K562 (cell line): ENCODE measurements at regions not wholly inside any gene's neighbourhood (a gene's known extent, or its start where the extent isn't known, plus 50 kb on each side); places are given as distances from the start of the nearest gene placed in this dataset.

Experiments used
- ATAC-seq: fragments of 200-7000 bp; cut with Tn5 transposase; 3 replicates; pipeline ENCODE4 v1.9.1; 2020; ENCODE audit warnings: moderate library complexity
- BruUV-seq: library from RNA; stranded (reverse); fragments of 400-500 nt; replicated peaks from 2 replicates; lab custom pipeline; 2021; lab: Mats Ljungman, UMichigan
- CTCF ChIA-PET: fragments of 300-600 bp; formaldehyde crosslinking; extraction: SDS; loops from one replicate; lab custom pipeline; 2021; ENCODE audit warnings: low intra/inter-chr PET ratio; lab: Yijun Ruan, JAX
- POLR2A ChIA-PET: fragments of 300-600, 350-650 bp; sonication (Branson Sonifier 250); formaldehyde crosslinking; extraction: SDS; loops from one replicate; lab custom pipeline; 2021; ENCODE audit warnings: antibody characterized with exemption, inconsistent platforms; lab: Yijun Ruan, JAX
- DNase-seq, 4 experiments: peaks; one replicate each; pipeline versions ENCODE4 v3.0.0 to v3.0.0-alpha.2; 2011 to 2018; ENCODE audit warnings: low spot score in 3 of 4, mixed read lengths in 3 of 4; ENCODE audit errors: extremely low read depth in 1 of 4
- FAIRE-seq: peaks from 2 replicates; lab custom pipeline; 2011; peaks lifted over from hg19 to GRCh38; lab: Jason Lieb, UNC
- H2AFZ ChIP-seq: 2 replicates; pipeline ENCODE4 v1.6.0; 2011; ENCODE audit warnings: low read depth, low read length, control low read depth, inconsistent platforms
- H3K27ac ChIP-seq: fragments of 200-600 bp; 3 replicates; pipeline ENCODE4 v1.8.0; 2011; ENCODE audit warnings: low read depth, mild to moderate bottlenecking, control low read depth, inconsistent platforms, low read length, moderate library complexity, mixed read lengths; ENCODE audit errors: extremely low read depth
- H3K27me3 ChIP-seq, 2 experiments: fragments of 300-600 bp in 1 of 2; 2 replicates in 1 of 2; 3 replicates in 1 of 2; pipeline versions ENCODE4 v1.6.0 to v1.8.0; 2011; ENCODE audit warnings: inconsistent platforms in 2 of 2, low read length in 2 of 2, mild to moderate bottlenecking in 1 of 2, mixed read lengths in 1 of 2, moderate library complexity in 1 of 2; ENCODE audit not compliant: control insufficient read depth in 2 of 2, insufficient read depth in 2 of 2
- H3K36me3 ChIP-seq: fragments of 300-600 bp; 3 replicates; pipeline ENCODE4 v1.8.0; 2011; ENCODE audit warnings: mild to moderate bottlenecking, low read length, inconsistent platforms; ENCODE audit not compliant: control insufficient read depth, insufficient read depth
- H3K4me1 ChIP-seq, 2 experiments: fragments of 200-600 bp in 1 of 2; replicated peaks in 1 of 2; 2 replicates in 1 of 2; 3 replicates in 1 of 2; pipeline versions ENCODE4 v1.5.1 to v1.8.0; 2011; ENCODE audit warnings: inconsistent platforms in 2 of 2, low read length in 2 of 2, mild to moderate bottlenecking in 1 of 2, mixed read lengths in 1 of 2, moderate library complexity in 1 of 2; ENCODE audit not compliant: control insufficient read depth in 2 of 2, insufficient read depth in 2 of 2
- H3K4me2 ChIP-seq: 2 replicates; pipeline ENCODE4 v1.6.1; 2011; ENCODE audit warnings: low read length, control low read depth, inconsistent platforms, mixed read lengths; ENCODE audit not compliant: insufficient read depth
- H3K4me3 ChIP-seq: fragments of 200-600 bp; sonication (generic), shearing (Covaris generic); 2 replicates; pipeline ENCODE4 v1.5.1; 2016; ENCODE audit warnings: control low read depth, inconsistent platforms
- H3K79me2 ChIP-seq: fragments of 200-600 bp; 3 replicates; pipeline ENCODE4 v1.8.0; 2011; ENCODE audit warnings: low read length, inconsistent platforms; ENCODE audit not compliant: control insufficient read depth, insufficient read depth
- H3K9ac ChIP-seq, 2 experiments: 2 replicates each; pipeline versions ENCODE4 v1.6.0 to v1.6.1; 2011; ENCODE audit warnings: low read depth in 2 of 2, low read length in 2 of 2, control low read depth in 1 of 2, inconsistent platforms in 1 of 2, mild to moderate bottlenecking in 1 of 2, mixed read lengths in 1 of 2; ENCODE audit not compliant: insufficient read depth in 1 of 2
- H3K9me1 ChIP-seq: one replicate; pipeline ENCODE4 v1.6.0; 2011; ENCODE audit warnings: inconsistent platforms, mild to moderate bottlenecking, low read length, moderate library complexity; ENCODE audit not compliant: control insufficient read depth, insufficient read depth
- H3K9me3 ChIP-seq: replicated peaks from 2 replicates; pipeline ENCODE4 v1.5.1; 2011; ENCODE audit warnings: low read depth, low read length, inconsistent platforms; ENCODE audit not compliant: control insufficient read depth, insufficient read depth
- H4K20me1 ChIP-seq: replicated peaks from 2 replicates; pipeline ENCODE4 v1.6.1; 2011; ENCODE audit warnings: low read length, inconsistent platforms, mixed read lengths; ENCODE audit not compliant: control insufficient read depth, insufficient read depth
- FOXA3 ChIP-seq, 2 experiments: fragments of 450-650 bp in 1 of 2; sonication (generic) in 1 of 2; formaldehyde crosslinking; IDR thresholded peaks in 1 of 2; conservative IDR thresholded peaks in 1 of 2; 2 replicates each; pipeline versions ENCODE4 v1.4.0 to v1.8.0; 2020 to 2022; ENCODE audit warnings: mild to moderate bottlenecking in 2 of 2, missing genetic modification reagents in 1 of 2
- GABPA ChIP-seq: fragments of 200-800 bp; sonication (Bioruptor generic); conservative IDR thresholded peaks from 2 replicates; pipeline ENCODE4 v1.6.1; 2016; ENCODE audit warnings: low read depth, missing genetic modification characterization, missing compliant biosample characterization
- HES1 ChIP-seq: fragments of 450-650 bp; IDR thresholded peaks from 2 replicates; pipeline ENCODE4 v1.6.1; 2016; ENCODE audit warnings: low read depth, mild to moderate bottlenecking, moderate library complexity
- NFATC3 ChIP-seq: fragments of 450-650 bp; IDR thresholded peaks from 2 replicates; pipeline ENCODE4 v1.6.1; 2017; ENCODE audit warnings: mild to moderate bottlenecking
- PRPF4 ChIP-seq: fragments of 200-400 bp; formaldehyde crosslinking; IDR thresholded peaks from one replicate; pipeline ENCODE4 v1.6.1; 2017; ENCODE audit warnings: low read length, low read depth, mild to moderate bottlenecking; ENCODE audit not compliant: insufficient read depth, poor library complexity, severe bottlenecking
- SPI1 ChIP-seq: IDR thresholded peaks from 2 replicates; pipeline ENCODE4 v1.6.1; 2011; ENCODE audit warnings: low read depth, low read length, control low read depth, borderline replicate concordance
- ZNF79 ChIP-seq: fragments of 250-450 bp; sonication (Bioruptor Pico); IDR thresholded peaks from 2 replicates; pipeline ENCODE4 v1.4.0; 2020; ENCODE audit warnings: low read depth, mild to moderate bottlenecking, moderate library complexity
- WGBS: fragments of 100-300 bp; shearing (Covaris generic); methylation state at CpG from one replicate; pipeline ENCODE4 v1.1.6; 2016; ENCODE audit warnings: low coverage, mixed read lengths; ENCODE audit not compliant: insufficient coverage; ENCODE audit errors: missing lambda C conversion rate; 5-methylcytosine and 5-hydroxymethylcytosine counted together
- in situ Hi-C: fragments of 300-500 bp; cut with MboI; formaldehyde crosslinking; loops from 4 replicates; pipeline ENCODE4 v1.15.0; 2018; ENCODE audit warnings: inconsistent platforms, mixed read lengths
- intact Hi-C: fragments of 100-400 bp; cut with micrococcal nuclease; formaldehyde crosslinking; loops from 2 replicates; pipeline ENCODE4 v1.14.2; 2022
- TF ChIP-seq, protein P1 (sequence below): fragments of 250-450 bp; sonication (Bioruptor Pico); IDR thresholded peaks from 2 replicates; pipeline ENCODE4 v1.4.0; 2020; ENCODE audit warnings: mild to moderate bottlenecking, moderate library complexity

DNA sequence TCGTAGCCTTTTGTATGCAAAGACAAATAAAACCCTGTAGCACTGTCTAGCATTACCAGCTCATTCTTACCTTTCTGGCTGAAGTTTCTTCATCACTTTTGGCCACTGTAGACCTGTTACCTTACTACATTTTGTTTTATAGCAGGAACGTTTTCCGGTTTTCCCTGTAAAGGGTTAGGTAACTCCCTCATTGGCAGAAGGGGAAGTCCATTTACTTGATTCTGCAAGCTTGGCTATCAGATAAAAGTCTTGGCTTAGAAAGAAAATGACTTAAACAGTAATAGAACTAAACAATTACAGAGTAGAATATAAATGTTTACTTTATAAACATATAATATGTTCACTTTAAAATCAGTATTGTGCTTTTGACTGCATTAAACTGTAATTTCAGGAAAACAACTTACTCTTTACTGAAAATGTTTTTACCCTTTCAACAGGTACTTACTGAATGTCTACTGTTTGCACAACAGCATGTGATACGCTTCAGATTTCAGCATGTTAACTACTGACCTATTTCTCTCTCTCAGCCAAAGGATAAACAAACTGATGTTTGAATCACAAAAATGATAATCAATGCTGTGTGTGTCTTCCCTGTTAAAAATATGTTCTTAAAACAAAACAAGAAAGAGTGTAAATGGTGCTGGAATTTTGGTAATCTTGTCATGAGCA is 67.1 kb downstream of the OTUD1 start:
- H3K9me1 ChIP-seq: no peaks in the 10 kb centered on the region
- no peak overlapping the region for H3K27ac ChIP-seq
- DNase-seq (no peak), ATAC-seq (no peak), FAIRE-seq (no peak)
- H3K36me3 ChIP-seq: no peaks in the 10 kb centered on the region
- no TSS peak for BruUV-seq
- intact Hi-C loops (no loop called here), in situ Hi-C loops (no loop called here)
- no peaks in the 10 kb centered on the region for H3K79me2 ChIP-seq
- H3K4me2 ChIP-seq: 0 out of 2 replicates have a peak overlapping the region, but pooled peaks have one; percentile 7
- H3K27me3 ChIP-seq: no peaks in the 10 kb centered on the region
- WGBS: 12% methylated on average over 4 of the region's 4 CpGs
- ChIA-PET POLR2A (interaction anchor here (0.6 kb wide), 1 partner anchor 55 kb away, joined by 3 read pairs; no protein-coding TSS in a partner anchor), CTCF (no interaction called here)
- peaks cover 0 to 4% of the 10 kb centered on the region in 2 experiments; a peak in 3 of 5 replicates for H3K4me1 ChIP-seq
- no peaks in the 10 kb centered on the region for H4K20me1 ChIP-seq
- no peak overlapping the region for H3K4me3 ChIP-seq
- TF ChIP-seq ZNF79 (CRISPR knock-in tag) (no peak), PRPF4 (no peak), HES1 (no peak), NFATC3 (no peak), GABPA (tag) (0 out of 2 replicates have a peak, but pooled peaks have one; percentile 12), SPI1 (peak; percentile 62; the same call in 1 of the 2 replicates), FOXA3 (CRISPR knock-in tag; conservative IDR thresholded peaks at IDR 0.05 in 1 of 2, IDR thresholded peaks at IDR 0.05 in 1 of 2) (no peak)
- TF ChIP-seq, protein P1, sequence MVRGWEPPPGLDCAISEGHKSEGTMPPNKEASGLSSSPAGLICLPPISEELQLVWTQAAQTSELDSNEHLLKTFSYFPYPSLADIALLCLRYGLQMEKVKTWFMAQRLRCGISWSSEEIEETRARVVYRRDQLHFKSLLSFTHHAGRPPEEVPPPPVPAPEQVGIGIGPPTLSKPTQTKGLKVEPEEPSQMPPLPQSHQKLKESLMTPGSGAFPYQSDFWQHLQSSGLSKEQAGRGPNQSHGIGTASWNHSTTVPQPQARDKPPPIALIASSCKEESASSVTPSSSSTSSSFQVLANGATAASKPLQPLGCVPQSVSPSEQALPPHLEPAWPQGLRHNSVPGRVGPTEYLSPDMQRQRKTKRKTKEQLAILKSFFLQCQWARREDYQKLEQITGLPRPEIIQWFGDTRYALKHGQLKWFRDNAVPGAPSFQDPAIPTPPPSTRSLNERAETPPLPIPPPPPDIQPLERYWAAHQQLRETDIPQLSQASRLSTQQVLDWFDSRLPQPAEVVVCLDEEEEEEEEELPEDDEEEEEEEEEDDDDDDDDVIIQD (CRISPR knock-in tag): no peak
- H2AFZ ChIP-seq: peak overlapping the region; percentile 64; the same call in 1 of the 2 replicates
- H3K9ac ChIP-seq: no peak overlapping the region
- no peaks in the 10 kb centered on the region for H3K9me3 ChIP-seq
